Pons (tissue), 1 donor: ENCODE measurements at regions not wholly inside any gene's neighbourhood (a gene's known extent, or its start where the extent isn't known, plus 50 kb on each side); places are given as distances from the start of the nearest gene placed in this dataset.
A peak's percentile ranks its signal among the peaks of the same experiment; 100 is the strongest.
"Not testable (repeated sequence)": the region's sequence is repeated elsewhere in the genome, so short reads cannot be mapped to it uniquely, and the experiment has no call there.

ENCODE experiments used
- DNase-seq: peaks from one replicate; pipeline ENCODE4 v3.0.0-alpha.2; 2016; ENCODE audit warnings: low spot score

DNA sequence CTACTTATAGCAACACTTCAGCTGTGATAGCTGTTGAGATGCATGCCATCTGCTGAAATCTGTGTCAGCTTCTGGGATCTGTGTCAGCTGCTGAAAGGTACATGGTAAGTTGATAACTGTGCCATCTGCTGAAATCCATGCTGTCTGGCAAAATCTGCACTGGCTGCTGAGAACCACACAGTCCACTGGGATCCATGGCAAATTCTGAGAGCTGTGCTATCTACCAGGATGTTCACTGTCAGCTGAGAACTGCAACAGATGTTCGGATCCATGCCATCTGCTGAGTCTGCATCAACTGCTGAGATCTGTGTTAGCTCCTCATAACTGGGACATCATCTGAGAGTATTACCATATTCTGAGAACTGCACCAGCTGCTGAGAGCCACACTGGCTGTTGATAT is 430.5 kb upstream of the POU3F4 start:
- peak; percentile 0 for DNase-seq

DNA sequence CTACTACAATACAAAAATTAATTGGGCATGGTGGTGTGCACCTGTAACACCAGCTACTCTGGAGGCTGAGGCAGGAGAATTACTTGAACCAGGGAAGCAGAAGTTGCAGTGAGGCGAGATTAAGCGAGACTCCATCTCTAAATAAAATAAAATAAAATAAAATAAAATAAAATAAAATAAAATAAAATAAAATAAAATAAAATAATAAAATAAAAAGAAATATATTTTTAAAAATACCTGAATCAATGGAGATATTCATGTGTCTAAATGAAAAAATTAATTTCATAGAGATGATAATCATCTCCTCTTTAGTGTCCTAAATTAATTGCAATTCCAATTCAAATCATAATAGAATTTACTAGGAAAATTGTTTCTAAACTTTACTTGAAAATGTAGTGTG is 406.1 kb upstream of the POU3F4 start:
- no peak for DNase-seq

DNA sequence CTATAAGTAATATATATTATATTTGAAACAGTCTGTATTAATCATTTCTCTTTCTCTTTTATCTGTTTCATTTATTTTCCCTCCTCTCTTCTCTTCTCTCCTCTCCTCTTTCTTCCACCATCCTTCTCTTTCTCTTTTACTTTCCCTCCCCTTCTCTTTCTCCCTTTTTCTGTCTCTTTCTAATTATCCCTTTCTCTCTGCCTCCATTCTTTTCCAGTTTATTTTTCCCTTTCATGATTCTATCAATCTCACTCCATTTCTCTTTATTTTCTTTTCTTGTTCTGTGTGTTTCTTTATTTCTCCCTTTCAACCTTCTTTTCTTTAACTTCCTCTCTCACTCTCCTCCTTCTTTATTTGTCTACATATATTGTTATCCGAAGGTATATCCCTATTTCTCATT is 399.8 kb upstream of the POU3F4 start:
- no peak for DNase-seq

DNA sequence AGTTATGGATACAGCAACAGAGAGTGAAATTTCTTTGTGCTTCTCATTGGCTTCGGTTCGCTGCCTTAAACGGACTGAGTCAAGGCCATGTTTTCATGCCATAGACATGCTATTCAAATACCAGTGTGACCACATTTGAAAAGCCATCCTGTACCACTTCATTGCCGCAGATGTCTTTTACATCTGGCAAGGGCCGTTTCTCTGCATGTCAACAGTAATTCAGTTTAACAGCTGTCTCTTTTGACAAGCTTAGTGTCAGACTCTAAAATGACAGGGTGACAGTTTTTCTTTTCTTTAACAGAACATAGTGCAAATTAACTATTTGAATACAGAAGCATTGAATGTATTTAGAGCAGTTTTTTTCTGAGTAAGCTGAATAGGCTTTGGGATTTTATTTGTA is 362.2 kb upstream of the POU3F4 start:
- no peak for DNase-seq

DNA sequence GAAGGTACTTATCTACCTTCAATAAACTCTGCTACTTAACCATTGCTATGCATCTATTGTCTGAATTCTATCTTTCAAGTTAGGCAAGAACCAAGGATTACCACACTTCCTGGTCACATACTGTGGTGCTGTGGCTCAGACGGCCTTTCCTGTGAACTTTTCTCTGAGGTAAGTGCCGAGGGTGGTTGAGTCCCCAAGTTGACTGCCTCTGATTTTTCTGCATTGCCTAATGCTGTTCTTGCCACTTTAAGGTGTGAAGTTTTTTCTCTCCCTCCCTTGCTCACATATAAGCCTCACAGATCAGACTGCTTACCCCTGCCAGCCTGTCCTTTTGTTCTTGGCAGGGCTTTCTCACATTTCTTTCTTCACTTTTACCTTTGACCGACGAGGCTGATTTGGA is 348.0 kb upstream of the POU3F4 start:
- no peak for DNase-seq

DNA sequence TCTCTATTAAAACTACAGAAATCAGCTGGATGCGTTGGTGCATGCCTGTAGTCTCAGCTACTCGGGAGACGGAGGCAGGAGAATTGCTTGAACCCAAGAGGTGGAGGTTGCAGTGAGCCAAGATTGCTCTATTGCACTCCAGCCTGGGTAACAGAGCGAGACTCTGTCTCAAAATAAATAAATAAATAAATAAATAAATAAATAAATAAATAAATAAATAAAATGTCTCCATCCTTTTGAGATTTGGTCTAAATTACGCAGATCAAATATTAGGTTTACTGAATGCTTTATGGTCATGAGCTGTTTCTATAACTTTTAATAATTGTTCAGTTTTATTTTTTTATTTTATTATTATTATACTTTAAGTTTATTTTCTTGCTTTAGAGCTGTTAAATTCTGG is 344.0 kb upstream of the POU3F4 start:
- DNase-seq, result not testable (repeated sequence)

DNA sequence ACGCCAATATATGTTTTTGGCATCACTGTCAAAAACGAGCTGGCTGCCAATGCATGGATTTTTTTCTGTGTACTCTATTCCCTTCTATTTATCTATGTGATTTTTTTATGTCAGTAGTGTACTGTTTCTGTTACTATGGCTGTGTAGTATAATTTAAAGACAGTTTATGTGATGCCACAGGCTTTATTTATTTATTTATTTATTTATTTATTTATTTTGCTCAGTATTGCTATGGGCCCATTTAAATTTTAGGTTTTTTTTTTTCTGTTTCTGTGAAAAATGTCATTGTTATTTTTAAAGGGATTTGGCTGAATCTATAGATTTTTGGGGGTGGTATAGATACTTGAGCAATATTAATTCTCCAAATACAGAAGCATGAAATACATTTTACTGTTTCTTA is 338.4 kb upstream of the POU3F4 start:
- DNase-seq, result no peak

DNA sequence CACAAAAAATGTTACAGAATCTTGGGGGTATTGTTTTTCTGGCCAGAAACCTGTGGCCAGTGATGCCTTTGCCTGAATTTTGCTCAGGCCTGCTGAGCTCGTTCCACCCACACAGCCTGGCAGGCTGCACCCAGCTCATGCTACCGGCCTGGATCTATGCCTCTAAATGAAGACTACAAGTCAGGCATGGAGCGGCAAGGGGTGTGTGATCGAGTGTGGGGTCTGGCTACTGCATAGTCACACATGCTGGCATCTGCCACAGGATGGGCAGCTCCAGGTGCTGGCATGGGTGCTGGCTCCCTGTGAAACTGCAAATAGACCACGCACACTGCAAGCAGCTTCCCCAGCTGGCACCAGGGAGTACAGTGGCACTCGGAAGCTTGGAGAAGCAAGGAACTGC is 323.1 kb upstream of the POU3F4 start:
- DNase-seq, result no peak

DNA sequence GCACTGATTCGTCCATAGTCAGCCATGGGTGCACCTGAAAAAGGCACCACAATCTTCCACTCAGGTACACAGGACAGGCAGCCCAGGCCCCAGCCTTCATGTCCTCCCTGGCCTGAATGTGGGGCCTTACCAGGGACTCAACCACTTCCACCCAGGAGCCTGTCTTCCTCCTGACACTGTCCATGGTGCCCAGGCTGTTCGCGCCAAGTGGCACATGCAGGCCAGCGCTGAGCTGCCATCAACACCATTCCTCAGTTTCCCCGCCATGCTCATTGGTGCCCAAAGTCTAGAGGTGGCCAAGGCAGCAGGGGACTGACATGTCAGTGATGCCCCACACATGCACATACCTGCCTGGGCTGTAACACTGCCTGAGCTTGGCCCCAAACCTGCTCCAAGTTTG is 322.2 kb upstream of the POU3F4 start:
- no peak for DNase-seq

DNA sequence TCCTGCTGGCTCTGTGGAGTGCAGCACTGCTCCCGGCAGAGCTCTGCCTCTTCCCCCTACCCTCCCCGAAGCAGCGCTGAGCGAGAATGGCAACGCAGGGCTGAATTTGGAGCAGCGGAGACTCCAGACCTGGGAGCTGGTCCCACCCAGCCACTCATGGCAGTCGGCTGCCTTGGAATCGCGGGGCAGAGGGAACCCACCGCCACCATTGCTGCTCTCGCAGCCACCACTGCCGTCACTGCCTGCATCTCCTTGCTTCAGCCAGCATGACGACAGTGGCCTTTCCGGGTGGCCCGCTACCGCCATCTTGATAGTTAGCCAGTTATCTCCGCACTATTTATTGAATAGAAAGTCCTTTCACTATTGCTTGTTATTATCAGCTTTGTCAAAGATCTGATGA is 321.5 kb upstream of the POU3F4 start:
- DNase-seq, result no peak
